Nephron progenitor cell (in vitro differentiated cells): ENCODE measurements at regions not wholly inside any gene's neighbourhood (a gene's known extent, or its start where the extent isn't known, plus 50 kb on each side); places are given as distances from the start of the nearest gene placed in this dataset.
A peak's percentile ranks its signal among the peaks of the same experiment; 100 is the strongest.

Experiments
- DNase-seq: peaks from one replicate; pipeline ENCODE4 v3.0.0; 2021
- H3K27ac Mint-ChIP-seq: 2 replicates; pipeline ENCODE4 v1.8.0; 2021; ENCODE audit warnings: mild to moderate bottlenecking, moderate library complexity, mixed read lengths
- H3K27me3 Mint-ChIP-seq: 2 replicates; pipeline ENCODE4 v1.8.0; 2021; ENCODE audit warnings: mild to moderate bottlenecking, low read depth, mixed read lengths; ENCODE audit not compliant: poor library complexity
- H3K36me3 Mint-ChIP-seq: 2 replicates; pipeline ENCODE4 v1.8.0; 2021; ENCODE audit warnings: low read depth, mixed read lengths
- H3K4me1 Mint-ChIP-seq: 2 replicates; pipeline ENCODE4 v1.8.0; 2021; ENCODE audit warnings: mixed read lengths
- H3K4me3 Mint-ChIP-seq: 2 replicates; pipeline ENCODE4 v1.8.0; 2021; ENCODE audit warnings: mild to moderate bottlenecking, moderate library complexity, mixed read lengths
- H3K9me3 Mint-ChIP-seq: 2 replicates; pipeline ENCODE4 v1.8.0; 2021; ENCODE audit warnings: mild to moderate bottlenecking, moderate library complexity, mixed read lengths
- TF ChIP-seq, protein P1 (sequence below): fragments of 200-600 bp; sonication (generic); IDR thresholded peaks from 2 replicates; pipeline ENCODE4 v1.5.0; 2021; ENCODE audit warnings: antibody characterized with exemption

DNA sequence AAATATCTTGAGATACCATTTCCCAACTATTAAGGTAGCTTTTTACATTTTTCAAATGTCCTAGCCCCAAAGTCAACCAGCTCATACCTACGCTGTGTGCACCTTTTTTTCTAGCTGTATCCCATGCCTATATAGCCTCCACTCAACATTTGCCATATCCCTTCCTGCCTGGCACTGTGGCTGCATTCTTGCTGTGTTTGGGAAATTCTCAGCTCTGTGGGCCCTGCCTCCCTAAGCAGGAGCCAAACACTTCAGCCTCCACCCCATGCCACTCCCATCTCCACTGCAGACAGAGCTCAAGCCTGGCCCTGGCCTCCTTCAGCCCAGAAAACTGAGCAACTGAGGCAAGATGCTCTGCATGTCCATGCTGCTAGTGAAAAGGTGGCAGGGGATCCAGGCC is 141.3 kb downstream of the RAB11FIP2 start:
- peaks cover 11% of the 10 kb centered on the region for H3K4me1 Mint-ChIP-seq
- H3K9me3 Mint-ChIP-seq, result no peaks in the 10 kb centered on the region
- H3K27me3 Mint-ChIP-seq, result peaks cover 26% of the 10 kb centered on the region

DNA sequence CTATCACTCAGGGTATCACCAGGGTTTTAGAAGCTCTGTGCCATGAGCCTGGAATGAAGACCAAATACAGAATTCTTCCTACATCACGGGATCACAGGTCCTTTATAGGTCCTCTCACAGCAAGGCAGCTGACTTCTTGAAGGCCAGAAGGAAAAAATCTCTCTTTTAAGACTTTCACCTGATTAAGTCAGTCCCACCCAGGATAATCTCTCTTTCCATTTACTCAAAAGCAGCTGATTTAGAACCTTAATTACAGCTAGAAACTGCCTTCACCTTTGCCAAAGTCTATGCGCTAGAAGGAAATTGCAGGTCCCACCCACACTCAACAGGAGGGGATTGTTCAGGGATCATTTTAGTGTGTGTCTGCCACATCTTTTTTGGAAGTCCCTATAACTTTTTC is 135.1 kb downstream of the RAB11FIP2 start:
- no peak overlapping the region for H3K4me3 Mint-ChIP-seq
- no peak overlapping the region for H3K27ac Mint-ChIP-seq
- DNase-seq, result no peak
- H3K27me3 Mint-ChIP-seq, result peaks cover 24% of the 10 kb centered on the region
- TF ChIP-seq, protein P1, sequence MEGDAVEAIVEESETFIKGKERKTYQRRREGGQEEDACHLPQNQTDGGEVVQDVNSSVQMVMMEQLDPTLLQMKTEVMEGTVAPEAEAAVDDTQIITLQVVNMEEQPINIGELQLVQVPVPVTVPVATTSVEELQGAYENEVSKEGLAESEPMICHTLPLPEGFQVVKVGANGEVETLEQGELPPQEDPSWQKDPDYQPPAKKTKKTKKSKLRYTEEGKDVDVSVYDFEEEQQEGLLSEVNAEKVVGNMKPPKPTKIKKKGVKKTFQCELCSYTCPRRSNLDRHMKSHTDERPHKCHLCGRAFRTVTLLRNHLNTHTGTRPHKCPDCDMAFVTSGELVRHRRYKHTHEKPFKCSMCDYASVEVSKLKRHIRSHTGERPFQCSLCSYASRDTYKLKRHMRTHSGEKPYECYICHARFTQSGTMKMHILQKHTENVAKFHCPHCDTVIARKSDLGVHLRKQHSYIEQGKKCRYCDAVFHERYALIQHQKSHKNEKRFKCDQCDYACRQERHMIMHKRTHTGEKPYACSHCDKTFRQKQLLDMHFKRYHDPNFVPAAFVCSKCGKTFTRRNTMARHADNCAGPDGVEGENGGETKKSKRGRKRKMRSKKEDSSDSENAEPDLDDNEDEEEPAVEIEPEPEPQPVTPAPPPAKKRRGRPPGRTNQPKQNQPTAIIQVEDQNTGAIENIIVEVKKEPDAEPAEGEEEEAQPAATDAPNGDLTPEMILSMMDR, result no peak
- H3K4me1 Mint-ChIP-seq, result no peaks in the 10 kb centered on the region
- no peaks in the 10 kb centered on the region for H3K9me3 Mint-ChIP-seq
- H3K36me3 Mint-ChIP-seq, result no peaks in the 10 kb centered on the region

More for the DNA sequence above, 141.3 kb downstream of the RAB11FIP2 start:
- Mint-ChIP-seq H3K27ac (no peak overlapping the region), H3K36me3 (no peaks in the 10 kb centered on the region), H3K4me3 (no peak overlapping the region)
- TF ChIP-seq, protein P1, result no peak
- no peak for DNase-seq

DNA sequence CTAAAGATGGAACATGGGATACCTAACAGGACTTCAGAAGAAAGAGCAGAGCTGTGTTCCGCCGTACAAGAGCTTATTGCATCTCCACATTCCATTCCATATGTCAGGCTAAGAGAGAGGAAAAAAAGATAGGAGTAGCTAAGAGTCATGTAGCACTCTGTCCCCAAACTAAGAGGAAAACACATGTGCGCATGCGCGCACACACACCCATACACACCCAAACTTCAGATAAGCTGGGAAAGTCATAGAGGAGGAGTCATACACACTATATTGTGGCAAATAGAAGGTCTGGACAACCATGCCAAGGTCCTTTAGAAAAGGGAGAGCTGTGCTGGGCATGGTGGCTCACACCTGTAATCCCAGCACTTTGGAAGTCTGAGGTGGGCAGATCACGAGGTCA is 132.4 kb downstream of the RAB11FIP2 start:
- Mint-ChIP-seq H3K27me3 (peaks cover 13% of the 10 kb centered on the region), H3K27ac (no peak overlapping the region), H3K9me3 (no peaks in the 10 kb centered on the region)

DNA sequence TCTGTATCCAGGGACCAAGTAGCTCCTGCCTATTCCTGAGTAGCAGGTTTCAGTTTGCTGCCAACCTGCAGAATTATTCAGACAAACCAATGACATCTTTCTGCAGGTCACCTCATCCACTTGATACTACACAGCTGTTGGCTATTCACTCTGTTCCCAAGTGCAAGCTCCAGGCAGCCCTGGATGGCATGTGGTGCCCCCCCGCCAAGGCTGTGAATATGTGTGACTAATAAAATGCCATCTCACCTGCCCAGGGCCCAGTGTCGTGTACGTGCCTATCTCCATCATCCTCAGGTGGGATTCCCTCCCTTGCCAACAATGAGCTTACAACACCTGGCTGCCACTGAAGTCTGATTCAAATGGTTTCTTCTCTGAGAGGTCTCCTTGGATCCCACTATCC is 125.8 kb downstream of the RAB11FIP2 start:
- Mint-ChIP-seq H3K27me3 (no peaks in the 10 kb centered on the region), H3K27ac (no peak overlapping the region), H3K4me3 (no peak overlapping the region), H3K4me1 (peaks cover 6% of the 10 kb centered on the region), H3K9me3 (no peaks in the 10 kb centered on the region), H3K36me3 (no peaks in the 10 kb centered on the region)
- DNase-seq, result no peak
- TF ChIP-seq, protein P1, result no peak

More for the DNA sequence above, 132.4 kb downstream of the RAB11FIP2 start:
- TF ChIP-seq, protein P1, result no peak
- DNase-seq, result no peak
- Mint-ChIP-seq H3K36me3 (no peaks in the 10 kb centered on the region), H3K4me1 (no peaks in the 10 kb centered on the region), H3K4me3 (no peak overlapping the region)

DNA sequence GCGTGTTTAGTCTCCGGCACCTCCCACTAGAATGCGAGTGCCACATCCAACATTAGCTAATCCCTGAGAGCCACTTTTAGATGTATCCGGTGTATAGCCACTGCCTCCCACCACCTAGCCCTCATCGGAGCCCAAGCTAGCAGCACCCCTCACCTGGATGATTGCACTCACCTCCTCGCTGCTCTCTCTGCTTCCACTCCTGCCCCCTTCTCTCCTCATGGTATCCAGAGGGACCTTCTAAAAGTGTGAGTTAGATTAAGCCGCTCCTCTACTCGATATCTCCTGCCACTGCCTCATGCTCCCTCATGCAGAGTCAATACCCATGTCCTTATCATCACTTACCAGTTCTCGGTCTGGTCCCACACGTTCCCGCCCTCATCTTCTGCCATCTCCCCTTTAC is 125.3 kb downstream of the RAB11FIP2 start:
- DNase-seq, result no peak
- Mint-ChIP-seq H3K9me3 (no peaks in the 10 kb centered on the region), H3K27me3 (no peaks in the 10 kb centered on the region), H3K27ac (no peak overlapping the region), H3K4me3 (no peak overlapping the region), H3K36me3 (no peaks in the 10 kb centered on the region), H3K4me1 (peaks cover 6% of the 10 kb centered on the region)
- TF ChIP-seq, protein P1, result no peak

DNA sequence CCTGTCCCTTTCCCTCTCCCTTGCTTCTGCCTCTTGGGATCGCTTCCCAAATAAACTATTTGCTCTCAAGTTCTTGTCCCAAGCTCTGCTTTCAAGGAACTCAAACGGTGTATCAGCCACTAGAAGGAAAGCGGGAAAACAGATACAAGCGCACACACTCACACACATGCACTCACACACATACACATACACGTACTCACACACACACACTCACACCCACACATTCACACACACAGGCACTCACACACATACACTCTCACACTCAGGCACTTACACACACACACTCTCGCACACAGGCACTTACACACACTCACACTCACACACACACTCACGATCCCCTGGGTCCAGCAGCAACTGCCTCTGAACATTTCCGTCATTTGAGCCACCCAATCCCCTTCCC is 121.9 kb downstream of the RAB11FIP2 start:
- no peak overlapping the region for H3K4me3 Mint-ChIP-seq
- peaks cover 17% of the 10 kb centered on the region for H3K4me1 Mint-ChIP-seq
- no peaks in the 10 kb centered on the region for H3K9me3 Mint-ChIP-seq
- DNase-seq, result no peak
- TF ChIP-seq, protein P1, result no peak
- no peaks in the 10 kb centered on the region for H3K36me3 Mint-ChIP-seq
- peak overlapping the region; percentile 2 for H3K27ac Mint-ChIP-seq
- peaks cover 3% of the 10 kb centered on the region for H3K27me3 Mint-ChIP-seq
